Right lobe of liver (tissue), 6 donors: ENCODE measurements at regions not wholly inside any gene's neighbourhood (a gene's known extent, or its start where the extent isn't known, plus 50 kb on each side); places are given as distances from the start of the nearest gene placed in this dataset.
A peak's percentile ranks its signal among the peaks of the same experiment; 100 is the strongest.

ENCODE experiments used
- ATAC-seq, 4 donors: fragments of 200-7000 bp; cut with Tn5 transposase; one replicate each; pipeline ENCODE4 v1.9.1; 2020; ENCODE audit warnings: mild to moderate bottlenecking in 4 of 4, moderate library complexity in 4 of 4
- DNase-seq, 3 donors: peaks; one replicate each; pipeline ENCODE4 v3.0.0-alpha.2; 2020
- H3K27ac ChIP-seq, 3 donors: fragments of 200-600 bp; one replicate each; pipeline ENCODE4 v1.8.0; 2022
- H3K27me3 ChIP-seq, 2 donors: fragments of 200-600 bp; one replicate each; pipeline ENCODE4 v1.8.0; 2022
- H3K36me3 ChIP-seq, 4 donors: fragments of 200-600 bp; sonication (generic) in 1 of 4; one replicate each; pipeline versions ENCODE4 v1.5.1 to v1.8.0; 2017 to 2022; ENCODE audit warnings: control low read depth in 1 of 4
- H3K4me1 ChIP-seq, 4 donors: fragments of 200-600 bp; sonication (generic) in 1 of 4; one replicate each; pipeline versions ENCODE4 v1.5.1 to v1.8.0; 2017 to 2022; ENCODE audit warnings: control low read depth in 1 of 4
- H3K4me3 ChIP-seq, 3 donors: fragments of 200-600 bp; one replicate each; pipeline ENCODE4 v1.8.0; 2022
- H3K9me3 ChIP-seq, 4 donors: fragments of 200-600 bp; sonication (generic) in 1 of 4; one replicate each; pipeline versions ENCODE4 v1.5.1 to v1.8.0; 2017 to 2022; ENCODE audit warnings: control low read depth in 1 of 4
- POLR2A ChIP-seq: fragments of 450-650 bp; IDR thresholded peaks from one replicate; pipeline ENCODE4 v1.6.1; 2017; ENCODE audit warnings: antibody characterized with exemption, mild to moderate bottlenecking
- WGBS: methylation state at CpG from one replicate; pipeline ENCODE4 v1.1.6; 2018; ENCODE audit warnings: low coverage, low lambda C conversion rate; ENCODE audit not compliant: insufficient coverage; ENCODE audit errors: missing lambda C conversion rate; 5-methylcytosine and 5-hydroxymethylcytosine counted together
- intact Hi-C, 2 donors: fragments of 100-400 bp; cut with DNase I; formaldehyde crosslinking; loops; one replicate each; pipeline versions ENCODE4 v1.11.2 to v1.14.1; 2022
- TF ChIP-seq, protein P1 (sequence below), 4 donors: fragments of 200-600 bp in 3 of 4; fragments of 450-650 bp in 1 of 4; IDR thresholded peaks; one replicate each; pipeline versions ENCODE4 v1.5.1 to v1.8.0; 2016 to 2022; ENCODE audit warnings: antibody characterized with exemption in 4 of 4, mild to moderate bottlenecking in 2 of 4
- donor health status: DM: no; HTN: yes; CAD: no.
- donor health status: DM: no; HTN: no; CAD: no.
- donor health status: DM: no; HTN: no; CAD: no.
- donor health status: DM: no; HTN: yes; CAD: no.
- donor health status: DM: no; HTN: yes; CAD: no.

DNA sequence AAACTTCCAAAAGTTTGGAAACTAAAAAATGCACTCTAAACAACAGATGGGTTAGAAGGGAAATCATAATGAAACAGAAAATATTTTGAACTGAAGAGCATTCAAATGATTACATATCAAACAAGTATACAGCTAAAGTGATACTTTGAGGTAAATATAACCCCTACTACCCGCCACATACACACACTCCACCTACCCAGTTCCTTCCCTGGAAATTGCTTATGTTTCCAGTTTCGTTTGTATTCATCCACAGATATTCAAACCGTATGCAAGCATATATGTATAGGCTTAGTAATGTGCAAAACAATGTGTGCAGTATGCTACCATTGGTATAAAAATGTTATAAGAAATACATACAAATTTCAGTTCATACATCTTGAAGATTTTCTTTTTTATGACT is 95.5 kb downstream of the SMIM20 start:
- H3K4me1 ChIP-seq, result peaks cover 0 to 3% (median 0%) of the 10 kb centered on the region in 4 donors
- WGBS, result 33% methylated on average over 3 of the region's 3 CpGs
- intact Hi-C loops, result no loop called here

DNA sequence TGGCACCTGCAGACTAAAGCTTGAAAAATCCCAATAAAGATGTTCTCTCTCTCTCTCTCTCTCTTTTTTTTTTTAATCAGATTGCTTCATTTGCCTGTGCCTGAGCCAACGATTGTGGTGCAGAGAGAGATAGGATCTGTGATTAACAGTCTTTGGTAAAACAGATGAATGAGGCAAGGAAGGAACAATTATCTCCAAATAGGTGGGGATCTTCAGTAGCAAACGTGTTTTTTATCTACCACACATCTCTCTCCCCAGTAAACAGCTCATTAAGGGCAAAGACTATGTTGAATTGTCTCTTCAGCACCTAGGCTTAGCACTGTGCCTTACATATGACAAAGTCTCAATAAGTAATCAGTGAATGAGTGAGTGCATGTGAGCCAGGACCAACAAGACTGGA is 96.3 kb downstream of the SMIM20 start:
- Histone ChIP-seq H3K27ac (no peak overlapping the region), H3K36me3 (no peaks in the 10 kb centered on the region), H3K27me3 (no peaks in the 10 kb centered on the region), H3K4me3 (no peak overlapping the region), H3K4me1 (peaks cover 0 to 8% (median 0%) of the 10 kb centered on the region in 4 donors), H3K9me3 (peaks cover 0 to 4% (median 0%) of the 10 kb centered on the region in 4 donors)
- ATAC-seq, result no peak
- 12% methylated on average over 2 of the region's 2 CpGs for WGBS
- no peak for DNase-seq
- TF ChIP-seq, protein P1, sequence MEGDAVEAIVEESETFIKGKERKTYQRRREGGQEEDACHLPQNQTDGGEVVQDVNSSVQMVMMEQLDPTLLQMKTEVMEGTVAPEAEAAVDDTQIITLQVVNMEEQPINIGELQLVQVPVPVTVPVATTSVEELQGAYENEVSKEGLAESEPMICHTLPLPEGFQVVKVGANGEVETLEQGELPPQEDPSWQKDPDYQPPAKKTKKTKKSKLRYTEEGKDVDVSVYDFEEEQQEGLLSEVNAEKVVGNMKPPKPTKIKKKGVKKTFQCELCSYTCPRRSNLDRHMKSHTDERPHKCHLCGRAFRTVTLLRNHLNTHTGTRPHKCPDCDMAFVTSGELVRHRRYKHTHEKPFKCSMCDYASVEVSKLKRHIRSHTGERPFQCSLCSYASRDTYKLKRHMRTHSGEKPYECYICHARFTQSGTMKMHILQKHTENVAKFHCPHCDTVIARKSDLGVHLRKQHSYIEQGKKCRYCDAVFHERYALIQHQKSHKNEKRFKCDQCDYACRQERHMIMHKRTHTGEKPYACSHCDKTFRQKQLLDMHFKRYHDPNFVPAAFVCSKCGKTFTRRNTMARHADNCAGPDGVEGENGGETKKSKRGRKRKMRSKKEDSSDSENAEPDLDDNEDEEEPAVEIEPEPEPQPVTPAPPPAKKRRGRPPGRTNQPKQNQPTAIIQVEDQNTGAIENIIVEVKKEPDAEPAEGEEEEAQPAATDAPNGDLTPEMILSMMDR (IDR thresholded peaks at IDR 0.05), result no peak
- TF ChIP-seq POLR2A, result no peak
- intact Hi-C loops, result no loop called here

More for the DNA sequence above, 95.5 kb downstream of the SMIM20 start:
- TF ChIP-seq POLR2A, result no peak
- ATAC-seq (no peak), DNase-seq (no peak)
- Histone ChIP-seq H3K27ac (no peak overlapping the region), H3K9me3 (peaks cover 0 to 4% (median 0%) of the 10 kb centered on the region in 4 donors), H3K27me3 (no peaks in the 10 kb centered on the region), H3K36me3 (no peaks in the 10 kb centered on the region), H3K4me3 (no peak overlapping the region)

DNA sequence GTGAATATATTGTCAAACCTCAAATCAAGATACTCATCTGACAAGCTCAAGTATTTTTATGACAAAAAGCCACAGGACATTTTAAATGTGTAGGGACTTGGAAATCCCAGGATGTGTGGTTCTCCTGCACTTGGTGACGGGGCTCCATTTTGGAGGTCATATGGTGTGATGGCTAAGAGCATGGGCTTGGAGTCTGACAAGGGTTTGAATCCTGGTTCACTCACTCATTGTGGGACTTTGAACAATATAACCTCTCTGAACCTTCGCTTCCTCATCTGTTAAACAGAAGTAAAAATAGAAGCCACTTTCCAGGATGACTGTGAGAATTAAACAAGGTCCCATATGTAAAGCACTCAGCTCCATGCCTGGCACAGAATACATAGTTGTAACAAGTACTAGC is 99.6 kb downstream of the SMIM20 start:
- ATAC-seq, result no peak
- no peak for DNase-seq
- no peaks in the 10 kb centered on the region for H3K36me3 ChIP-seq
- 0% methylated on average over 2 of the region's 2 CpGs for WGBS
- H3K27me3 ChIP-seq, result no peaks in the 10 kb centered on the region
- peaks cover 0 to 8% (median 0%) of the 10 kb centered on the region in 4 donors for H3K4me1 ChIP-seq
- peaks cover 0 to 4% (median 0%) of the 10 kb centered on the region in 4 donors for H3K9me3 ChIP-seq
- no peak overlapping the region for H3K4me3 ChIP-seq
- intact Hi-C loops, result no loop called here
- TF ChIP-seq POLR2A, result no peak
- TF ChIP-seq, protein P1 (IDR thresholded peaks at IDR 0.05), result no peak
- no peak overlapping the region for H3K27ac ChIP-seq

DNA sequence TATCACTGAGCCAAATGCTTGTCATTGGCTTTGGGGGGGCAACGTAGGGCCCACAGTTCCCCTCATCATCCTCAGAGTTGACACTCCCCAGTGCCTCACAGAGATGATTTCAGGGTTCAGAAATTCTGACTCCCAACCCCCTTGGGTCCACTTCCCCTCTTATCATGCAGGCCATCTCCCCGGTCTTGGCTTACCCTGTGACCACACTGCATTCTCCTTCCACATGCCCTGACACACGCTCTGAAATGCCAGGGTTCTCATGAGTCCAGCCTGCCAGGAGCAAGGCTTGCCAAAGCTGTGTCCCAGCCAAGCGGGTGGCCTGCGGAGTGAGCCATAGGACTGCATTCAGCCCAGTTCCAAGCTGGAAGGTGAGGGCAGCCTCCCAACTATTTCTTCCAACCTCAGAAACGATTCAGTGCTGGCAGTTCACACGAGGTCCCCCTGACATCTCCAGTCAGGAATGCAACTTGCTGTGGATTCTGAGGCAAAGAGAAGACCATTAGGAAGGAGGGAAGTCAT is 101.2 kb downstream of the SMIM20 start:
- DNase-seq, result peak in 1 of 3 donors; percentile 50
- intact Hi-C loops, result no loop called here
- peak in 3 of 4 donors; percentile 34 to 72 (median 40) for ATAC-seq
- Histone ChIP-seq H3K4me1 (peaks cover 0 to 8% (median 0%) of the 10 kb centered on the region in 4 donors), H3K27me3 (no peaks in the 10 kb centered on the region), H3K36me3 (no peaks in the 10 kb centered on the region), H3K9me3 (no peaks in the 10 kb centered on the region), H3K4me3 (no peak overlapping the region), H3K27ac (no peak overlapping the region)
- TF ChIP-seq, protein P1 (IDR thresholded peaks at IDR 0.05), result no peak
- TF ChIP-seq POLR2A, result no peak
- 37% methylated on average over 5 of the region's 7 CpGs for WGBS

DNA sequence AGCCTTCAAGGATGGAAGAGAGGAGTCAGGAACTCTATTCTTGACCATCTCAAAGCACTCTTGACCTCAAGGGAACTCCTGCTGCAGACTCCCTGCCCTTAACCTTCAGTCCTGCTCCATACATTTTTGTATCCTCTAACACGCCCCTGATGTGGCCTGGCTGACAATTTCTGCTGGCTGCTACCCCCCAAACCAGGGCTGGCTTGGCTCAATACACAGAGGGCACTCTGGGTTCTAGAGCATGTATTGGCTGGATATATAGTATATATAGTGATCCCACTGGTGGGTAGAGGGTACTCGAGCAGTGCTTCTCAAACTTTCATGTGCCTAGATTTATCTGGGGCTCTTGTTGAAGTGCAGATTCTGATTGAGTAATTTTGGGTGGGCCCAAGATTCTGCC is 101.9 kb downstream of the SMIM20 start:
- no peak for ATAC-seq
- WGBS, result 75% methylated on average over 1 of the region's 2 CpGs
- intact Hi-C loops, result no loop called here

More for the DNA sequence above, 101.9 kb downstream of the SMIM20 start:
- Histone ChIP-seq H3K9me3 (no peaks in the 10 kb centered on the region), H3K27ac (no peak overlapping the region), H3K36me3 (no peaks in the 10 kb centered on the region), H3K27me3 (no peaks in the 10 kb centered on the region), H3K4me3 (no peak overlapping the region), H3K4me1 (peaks cover 0 to 8% (median 0%) of the 10 kb centered on the region in 4 donors)
- no peak for TF ChIP-seq POLR2A
- TF ChIP-seq, protein P1 (IDR thresholded peaks at IDR 0.05), result no peak
- no peak for DNase-seq
